GM12892 (cell line): ENCODE measurements at regions not wholly inside any gene's neighbourhood (a gene's known extent, or its start where the extent isn't known, plus 50 kb on each side); places are given as distances from the start of the nearest gene placed in this dataset.

Experiments
- POLR2A ChIP-seq: IDR thresholded peaks from 2 replicates; pipeline ENCODE4 v1.6.1; 2011; ENCODE audit warnings: low read depth, low read length, control low read depth
- POLR2AphosphoS5 ChIP-seq: IDR thresholded peaks from 2 replicates; pipeline ENCODE4 v1.6.1; 2011; ENCODE audit warnings: low read depth, low read length, control low read depth
- TAF1 ChIP-seq: IDR thresholded peaks from 2 replicates; pipeline ENCODE4 v1.6.1; 2011; ENCODE audit warnings: low read depth, mild to moderate bottlenecking, control low read depth, low read length, borderline replicate concordance

GRCh38 chr10:128364631-128365030 is 238.4 kb upstream of the MKI67 start:
- TF ChIP-seq POLR2A, result no peak
- no peak for TF ChIP-seq POLR2AphosphoS5
- TF ChIP-seq TAF1, result no peak
